HG03196 (cell line): ENCODE measurements at regions not wholly inside any gene's neighbourhood (a gene's known extent, or its start where the extent isn't known, plus 50 kb on each side); places are given as distances from the start of the nearest gene placed in this dataset.
"Not testable (repeated sequence)": the region's sequence is repeated elsewhere in the genome, so short reads cannot be mapped to it uniquely, and the experiment has no call there.

Source experiments
- ATAC-seq: cut with Tn5 transposase; IDR thresholded peaks from one replicate; pipeline ENCODE4 v1.9.1; 2021; ENCODE audit not compliant: unreplicated experiment

GRCh38 chr11:86861810-86862209, 61.5 kb downstream of the PRSS23 start:
- no peak for ATAC-seq

- no peak for ATAC-seq
Observed at GRCh38 chr11:86863476-86863875, 63.1 kb downstream of the PRSS23 start.

GRCh38 chr11:86865436-86865835, 65.1 kb downstream of the PRSS23 start:
- ATAC-seq: no peak

- ATAC-seq: no peak
Observed at GRCh38 chr11:86869531-86869930, 69.2 kb downstream of the PRSS23 start.

GRCh38 chr11:86869966-86870570, 69.7 kb downstream of the PRSS23 start:
- ATAC-seq: peak; percentile 65

- no peak for ATAC-seq
Observed at GRCh38 chr11:86873573-86874083, 73.3 kb downstream of the PRSS23 start.

- no peak for ATAC-seq
Observed at GRCh38 chr11:86874304-86875056, 74.1 kb downstream of the PRSS23 start.

- no peak for ATAC-seq
Observed at GRCh38 chr11:86876716-86877234, 76.4 kb downstream of the PRSS23 start.

GRCh38 chr11:86877503-86877902, 77.2 kb downstream of the PRSS23 start:
- ATAC-seq: no peak

GRCh38 chr11:86879241-86879640, 76.0 kb downstream of the FZD4 start:
- ATAC-seq: not testable (repeated sequence)

GRCh38 chr11:86885311-86885710, 69.9 kb downstream of the FZD4 start:
- no peak for ATAC-seq

GRCh38 chr11:86888164-86889000, 66.8 kb downstream of the FZD4 start:
- ATAC-seq: no peak

GRCh38 chr11:86889001-86889341, 66.2 kb downstream of the FZD4 start:
- no peak for ATAC-seq

GRCh38 chr11:86891036-86891435, 64.2 kb downstream of the FZD4 start:
- no peak for ATAC-seq

GRCh38 chr11:86893235-86893634, 62.0 kb downstream of the FZD4 start:
- ATAC-seq: no peak
